ENCODE measurements at regions not wholly inside any gene's neighbourhood (a gene's known extent, or its start where the extent isn't known, plus 50 kb on each side); places are given as distances from the start of the nearest gene placed in this dataset.

DNA sequence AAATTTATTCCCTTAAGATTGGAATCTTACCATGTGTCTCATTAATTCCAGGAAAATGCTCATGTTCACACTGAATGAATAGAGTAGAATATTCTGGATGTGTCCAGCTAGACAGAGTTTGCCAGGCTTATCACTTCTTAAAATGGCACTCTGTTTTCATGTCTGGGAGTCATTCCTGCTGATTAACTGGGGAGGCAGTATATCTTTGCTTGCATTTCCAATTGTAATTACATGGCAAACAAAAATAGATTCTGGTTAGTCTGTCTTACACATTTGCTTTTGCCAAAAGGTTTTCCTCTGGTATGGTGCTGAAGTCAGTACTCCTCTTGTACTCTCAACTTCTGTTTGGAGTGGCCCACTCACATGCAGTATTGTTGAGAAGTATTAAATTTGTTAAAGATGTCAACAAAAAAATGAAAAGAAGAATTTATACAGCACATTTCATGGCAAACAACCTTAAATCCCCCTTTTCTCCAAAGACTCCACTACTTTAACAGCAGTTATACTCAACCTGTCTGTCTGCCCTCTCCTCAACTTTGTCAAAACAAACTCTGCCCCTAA, 70.2 kb downstream of the TENT5A start:
- TF ChIP-seq HCFC1 (IDR thresholded peaks at IDR 0.05; ENCODE audit: low read length) (no peak), STAT3 (IDR thresholded peaks at IDR 0.05; ENCODE audit: low read depth, low read length) (no peak), PKNOX1 (IDR thresholded peaks at IDR 0.05) (no peak), USF2 (IDR thresholded peaks at IDR 0.05; ENCODE audit: borderline replicate concordance, low read depth, low read length) (no peak), POU2F2 (IDR thresholded peaks at IDR 0.05; ENCODE audit: borderline replicate concordance, low read depth, low read length) (no peak), TCF12 (IDR thresholded peaks at IDR 0.05; ENCODE audit: low read depth, low read length) (no peak)
- Histone ChIP-seq H3K4me2 (ENCODE audit: control insufficient read depth, insufficient read depth) (no peak overlapping the region), H3K36me3 (ENCODE audit: control insufficient read depth in 2 of 2, insufficient read depth in 2 of 2, low read length in 1 of 2) (no peaks in the 10 kb centered on the region), H3K79me2 (ENCODE audit: control insufficient read depth, insufficient read depth, low read length) (no peaks in the 10 kb centered on the region), H3K27me3 (replicated peaks in 1 of 2; ENCODE audit: control insufficient read depth in 2 of 2, insufficient read depth in 2 of 2, low read length in 1 of 2) (no peaks in the 10 kb centered on the region), H3K9ac (ENCODE audit: control insufficient read depth, insufficient read depth, low read length) (no peak overlapping the region), H3K4me1 (ENCODE audit: control insufficient read depth, insufficient read depth, low read length) (no peaks in the 10 kb centered on the region), H3K27ac (ENCODE audit: control insufficient read depth, insufficient read depth) (no peak overlapping the region), H2AFZ (ENCODE audit: control insufficient read depth, low read depth, low read length) (no peak overlapping the region), H3K4me3 (no peak overlapping the region), H4K20me1 (ENCODE audit: control insufficient read depth, insufficient read depth) (no peaks in the 10 kb centered on the region), H3K9me3 (replicated peaks; ENCODE audit: control insufficient read depth, insufficient read depth, low read length) (no peaks in the 10 kb centered on the region)
- RAD21 ChIA-PET (ENCODE audit: unreplicated experiment) = no interaction called here
- CTCF ChIA-PET = no interaction called here
- no TSS peak for BruUV-seq (replicated peaks)
- SMC1A ChIA-PET (ENCODE audit: uncharacterized antibody, unreplicated experiment) = no interaction called here
- no peak for DNase-seq (ENCODE audit: low read depth, low spot score)
- FAIRE-seq = no peak
- POLR2A ChIA-PET = no interaction called here
- in situ Hi-C loops (cut with MboI) = no loop called here
- ATAC-seq = no peak
- intact Hi-C loops (cut with micrococcal nuclease; ENCODE audit: unreplicated experiment) = no loop called here

- Histone ChIP-seq H3K36me3 (ENCODE audit: control insufficient read depth in 2 of 2, insufficient read depth in 2 of 2, low read length in 1 of 2) (no peaks in the 10 kb centered on the region), H3K27me3 (replicated peaks in 1 of 2; ENCODE audit: control insufficient read depth in 2 of 2, insufficient read depth in 2 of 2, low read length in 1 of 2) (no peaks in the 10 kb centered on the region), H3K9ac (ENCODE audit: control insufficient read depth, insufficient read depth, low read length) (no peak overlapping the region), H3K79me2 (ENCODE audit: control insufficient read depth, insufficient read depth, low read length) (no peaks in the 10 kb centered on the region), H3K27ac (ENCODE audit: control insufficient read depth, insufficient read depth) (no peak overlapping the region), H3K4me3 (no peak overlapping the region), H3K9me3 (replicated peaks; ENCODE audit: control insufficient read depth, insufficient read depth, low read length) (no peaks in the 10 kb centered on the region), H3K4me1 (ENCODE audit: control insufficient read depth, insufficient read depth, low read length) (no peaks in the 10 kb centered on the region), H4K20me1 (ENCODE audit: control insufficient read depth, insufficient read depth) (no peaks in the 10 kb centered on the region), H3K4me2 (ENCODE audit: control insufficient read depth, insufficient read depth) (no peak overlapping the region), H2AFZ (ENCODE audit: control insufficient read depth, low read depth, low read length) (no peak overlapping the region)
- in situ Hi-C loops (cut with MboI) = no loop called here
- CTCF ChIA-PET = no interaction called here
- intact Hi-C loops (cut with micrococcal nuclease; ENCODE audit: unreplicated experiment) = no loop called here
- ATAC-seq (no peak), DNase-seq (ENCODE audit: low read depth, low spot score) (no peak), FAIRE-seq (no peak)
- POLR2A ChIA-PET = no interaction called here
- 0% methylated on average over 2 of the region's 2 CpGs for WGBS (ENCODE audit: insufficient coverage, insufficient replicate concordance, low lambda C conversion rate, missing lambda C conversion rate)
- RAD21 ChIA-PET (ENCODE audit: unreplicated experiment) = no interaction called here
- BruUV-seq (replicated peaks) = no TSS peak
- SMC1A ChIA-PET (ENCODE audit: uncharacterized antibody, unreplicated experiment) = no interaction called here
- no peak for TF ChIP-seq ELK1 (IDR thresholded peaks at IDR 0.05; ENCODE audit: low read depth, low read length)
- no peak for TF ChIP-seq RBBP5 (conservative IDR thresholded peaks at IDR 0.05)
- TF ChIP-seq PBX3 (IDR thresholded peaks at IDR 0.05; ENCODE audit: insufficient replicate concordance, low read depth, low read length) = no peak
- no peak for TF ChIP-seq USF1 (IDR thresholded peaks at IDR 0.05; ENCODE audit: borderline replicate concordance, extremely low read length, insufficient read depth, low read depth, low read length)
- no peak for TF ChIP-seq MEF2B (IDR thresholded peaks at IDR 0.05; ENCODE audit: partially characterized antibody, poor library complexity, severe bottlenecking)
- no peak for TF ChIP-seq ZZZ3 (IDR thresholded peaks at IDR 0.05; ENCODE audit: control insufficient read depth, insufficient read length, low read depth)
- TF ChIP-seq NR2C2 (IDR thresholded peaks at IDR 0.05; ENCODE audit: borderline replicate concordance, control insufficient read depth, insufficient read length, low read depth) = no peak
Observed at GRCh38 chr6:81669445-81669844, 83.0 kb downstream of the TENT5A start.
